Breast epithelium (tissue), 4 donors: ENCODE measurements at regions not wholly inside any gene's neighbourhood (a gene's known extent, or its start where the extent isn't known, plus 50 kb on each side); places are given as distances from the start of the nearest gene placed in this dataset.
"Not testable (repeated sequence)": the region's sequence is repeated elsewhere in the genome, so short reads cannot be mapped to it uniquely, and the experiment has no call there.

ENCODE experiments used
- DNase-seq, 2 donors: peaks; one replicate each; pipeline ENCODE4 v3.0.0-alpha.2; 2019; ENCODE audit warnings: low spot score in 2 of 2
- H3K27ac ChIP-seq, 2 donors: fragments of 200-600 bp; sonication (generic) in 1 of 2; one replicate each; pipeline ENCODE4 v1.5.1; 2016 to 2019; ENCODE audit warnings: mild to moderate bottlenecking in 1 of 2
- H3K27me3 ChIP-seq, 2 donors: fragments of 200-600 bp; sonication (generic) in 1 of 2; one replicate each; pipeline versions ENCODE4 v1.5.1 to v1.6.0; 2017 to 2019; ENCODE audit warnings: control low read depth in 1 of 2, mild to moderate bottlenecking in 1 of 2
- H3K36me3 ChIP-seq: fragments of 200-600 bp; one replicate; pipeline ENCODE4 v1.5.1; 2019
- H3K4me1 ChIP-seq, 2 donors: fragments of 200-600 bp; sonication (generic); one replicate each; pipeline ENCODE4 v1.5.1; 2016 to 2019; ENCODE audit warnings: control low read depth in 1 of 2
- H3K4me3 ChIP-seq, 3 donors: fragments of 200-600 bp; sonication (generic); 1 replicate in 2 of 3; 2 replicates in 1 of 3; pipeline ENCODE4 v1.5.1; 2016 to 2019; ENCODE audit warnings: mild to moderate bottlenecking in 3 of 3, moderate library complexity in 2 of 3
- H3K9me3 ChIP-seq, 2 donors: fragments of 200-600 bp; sonication (generic) in 1 of 2; one replicate each; pipeline ENCODE4 v1.5.1; 2016 to 2019; ENCODE audit warnings: control low read depth in 1 of 2
- POLR2A ChIP-seq: fragments of 450-650 bp; IDR thresholded peaks from one replicate; pipeline ENCODE4 v1.6.1; 2016; ENCODE audit warnings: antibody characterized with exemption, mild to moderate bottlenecking, moderate library complexity
- POLR2AphosphoS5 ChIP-seq, 3 donors: sonication (generic); formaldehyde crosslinking; IDR thresholded peaks; one replicate each; pipeline ENCODE4 v1.6.1; 2017; ENCODE audit warnings: antibody characterized with exemption in 3 of 3
- intact Hi-C: fragments of 100-400 bp; cut with DNase I; formaldehyde crosslinking; loops from one replicate; pipeline ENCODE4 v1.15.1; 2023; ENCODE audit warnings: low total_unique reads
- TF ChIP-seq, protein P1 (sequence below), 3 donors: fragments of 450-650 bp; IDR thresholded peaks; one replicate each; pipeline ENCODE4 v1.5.1; 2016 to 2017; ENCODE audit warnings: antibody characterized with exemption in 3 of 3, mild to moderate bottlenecking in 3 of 3, moderate library complexity in 3 of 3

DNA sequence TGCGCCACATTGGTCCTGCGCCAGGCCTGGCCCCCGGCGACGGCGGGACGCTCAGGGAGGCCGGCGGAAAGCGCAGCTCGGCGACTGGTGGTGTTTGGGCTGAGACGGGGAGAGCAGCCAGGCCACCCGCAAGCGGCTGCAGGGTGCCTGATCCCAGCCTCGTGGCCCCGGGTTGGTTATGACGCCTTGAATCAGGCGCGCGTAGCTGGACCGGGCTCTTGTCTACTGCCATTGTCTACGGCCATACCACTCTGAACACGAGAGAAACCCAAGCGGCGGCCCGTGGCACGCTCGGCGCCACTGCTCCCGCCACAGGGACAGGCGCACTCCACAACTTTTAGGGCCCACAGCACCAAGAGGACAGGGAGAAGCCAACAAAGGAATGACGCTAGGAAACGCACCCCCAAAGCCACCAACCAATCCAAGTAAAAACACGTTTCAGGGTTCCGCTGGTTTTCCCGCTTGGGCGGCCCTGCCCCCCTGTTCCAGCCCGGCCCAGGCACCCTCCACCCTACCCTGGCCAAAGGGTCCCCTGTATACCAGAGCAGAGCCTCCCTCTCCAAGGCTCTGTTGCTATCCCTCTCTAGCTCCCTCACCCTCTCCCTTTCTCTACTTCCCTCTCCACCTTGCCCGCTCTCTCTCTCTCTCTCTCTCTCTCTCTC lies 1849.3 kb upstream of the DEFB115 start:
- Histone ChIP-seq H3K4me3 (no peak overlapping the region), H3K27ac (no peak overlapping the region)

DNA sequence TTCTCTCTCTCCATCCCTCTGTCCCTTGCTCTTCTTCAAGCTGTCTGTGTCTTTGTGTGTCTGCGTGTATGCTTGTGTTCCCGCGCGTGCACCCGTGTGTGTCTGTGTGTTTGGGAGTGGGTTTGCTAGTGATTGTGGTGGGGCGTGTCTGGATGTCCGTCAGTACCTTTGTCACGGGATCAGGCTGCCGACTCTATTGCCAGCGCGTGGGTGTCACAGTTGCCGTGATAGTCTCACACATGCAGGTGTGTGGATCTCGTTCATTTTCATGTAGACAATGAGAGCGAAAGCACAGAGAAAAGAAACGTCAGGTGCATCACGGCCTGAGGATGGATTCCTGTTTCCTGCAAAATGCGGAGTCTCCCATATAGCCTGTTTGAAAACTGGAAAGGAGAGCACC lies 1848.8 kb upstream of the DEFB115 start:
- H3K27me3 ChIP-seq, H3K4me1 ChIP-seq, intact Hi-C loops, H3K36me3 ChIP-seq, H3K4me3 ChIP-seq, DNase-seq, H3K27ac ChIP-seq: not testable (repeated sequence)
- peaks cover 9 to 36% of the 10 kb centered on the region in 2 donors for H3K9me3 ChIP-seq

More for the DNA sequence above, 1849.3 kb upstream of the DEFB115 start:
- intact Hi-C loops, result no loop called here
- peaks cover 9 to 36% of the 10 kb centered on the region in 2 donors for H3K9me3 ChIP-seq
- H3K4me1 ChIP-seq, result no peaks in the 10 kb centered on the region
- DNase-seq, result no peak
- no peaks in the 10 kb centered on the region for H3K27me3 ChIP-seq
- TF ChIP-seq, protein P1, sequence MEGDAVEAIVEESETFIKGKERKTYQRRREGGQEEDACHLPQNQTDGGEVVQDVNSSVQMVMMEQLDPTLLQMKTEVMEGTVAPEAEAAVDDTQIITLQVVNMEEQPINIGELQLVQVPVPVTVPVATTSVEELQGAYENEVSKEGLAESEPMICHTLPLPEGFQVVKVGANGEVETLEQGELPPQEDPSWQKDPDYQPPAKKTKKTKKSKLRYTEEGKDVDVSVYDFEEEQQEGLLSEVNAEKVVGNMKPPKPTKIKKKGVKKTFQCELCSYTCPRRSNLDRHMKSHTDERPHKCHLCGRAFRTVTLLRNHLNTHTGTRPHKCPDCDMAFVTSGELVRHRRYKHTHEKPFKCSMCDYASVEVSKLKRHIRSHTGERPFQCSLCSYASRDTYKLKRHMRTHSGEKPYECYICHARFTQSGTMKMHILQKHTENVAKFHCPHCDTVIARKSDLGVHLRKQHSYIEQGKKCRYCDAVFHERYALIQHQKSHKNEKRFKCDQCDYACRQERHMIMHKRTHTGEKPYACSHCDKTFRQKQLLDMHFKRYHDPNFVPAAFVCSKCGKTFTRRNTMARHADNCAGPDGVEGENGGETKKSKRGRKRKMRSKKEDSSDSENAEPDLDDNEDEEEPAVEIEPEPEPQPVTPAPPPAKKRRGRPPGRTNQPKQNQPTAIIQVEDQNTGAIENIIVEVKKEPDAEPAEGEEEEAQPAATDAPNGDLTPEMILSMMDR (IDR thresholded peaks at IDR 0.05), result no peak
- TF ChIP-seq POLR2A (no peak), POLR2AphosphoS5 (IDR thresholded peaks at IDR 0.05) (no peak)
- no peaks in the 10 kb centered on the region for H3K36me3 ChIP-seq

DNA sequence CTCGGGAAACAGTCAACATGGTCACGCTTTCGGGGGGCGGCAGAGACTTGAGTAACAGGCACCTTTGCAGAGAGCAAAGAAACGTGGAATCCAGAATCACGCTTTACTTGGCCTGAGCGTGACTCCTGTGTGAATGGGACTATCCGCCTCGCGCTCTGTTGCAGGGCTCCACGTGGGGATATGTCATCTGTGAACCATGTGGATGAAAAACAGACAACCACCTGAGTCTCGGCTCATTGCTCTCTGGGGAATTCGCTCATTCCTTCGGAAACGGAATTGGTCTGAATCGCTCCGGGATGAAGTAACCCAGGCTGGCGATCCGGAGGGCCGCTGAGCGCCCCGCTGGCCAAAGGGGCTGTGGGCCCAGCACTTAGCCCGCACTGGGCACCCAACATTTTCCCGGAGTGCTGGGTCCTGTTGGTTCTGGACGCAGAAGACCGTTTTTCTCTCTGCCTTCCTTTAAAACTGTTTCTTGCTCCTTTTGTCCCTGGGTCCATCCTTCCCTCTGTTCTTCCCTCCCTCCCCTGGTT lies 1848.2 kb upstream of the DEFB115 start:
- intact Hi-C loops, DNase-seq, H3K36me3 ChIP-seq, H3K27me3 ChIP-seq, H3K4me3 ChIP-seq, H3K4me1 ChIP-seq, H3K27ac ChIP-seq: not testable (repeated sequence)
- H3K9me3 ChIP-seq, result peaks cover 9 to 36% of the 10 kb centered on the region in 2 donors

DNA sequence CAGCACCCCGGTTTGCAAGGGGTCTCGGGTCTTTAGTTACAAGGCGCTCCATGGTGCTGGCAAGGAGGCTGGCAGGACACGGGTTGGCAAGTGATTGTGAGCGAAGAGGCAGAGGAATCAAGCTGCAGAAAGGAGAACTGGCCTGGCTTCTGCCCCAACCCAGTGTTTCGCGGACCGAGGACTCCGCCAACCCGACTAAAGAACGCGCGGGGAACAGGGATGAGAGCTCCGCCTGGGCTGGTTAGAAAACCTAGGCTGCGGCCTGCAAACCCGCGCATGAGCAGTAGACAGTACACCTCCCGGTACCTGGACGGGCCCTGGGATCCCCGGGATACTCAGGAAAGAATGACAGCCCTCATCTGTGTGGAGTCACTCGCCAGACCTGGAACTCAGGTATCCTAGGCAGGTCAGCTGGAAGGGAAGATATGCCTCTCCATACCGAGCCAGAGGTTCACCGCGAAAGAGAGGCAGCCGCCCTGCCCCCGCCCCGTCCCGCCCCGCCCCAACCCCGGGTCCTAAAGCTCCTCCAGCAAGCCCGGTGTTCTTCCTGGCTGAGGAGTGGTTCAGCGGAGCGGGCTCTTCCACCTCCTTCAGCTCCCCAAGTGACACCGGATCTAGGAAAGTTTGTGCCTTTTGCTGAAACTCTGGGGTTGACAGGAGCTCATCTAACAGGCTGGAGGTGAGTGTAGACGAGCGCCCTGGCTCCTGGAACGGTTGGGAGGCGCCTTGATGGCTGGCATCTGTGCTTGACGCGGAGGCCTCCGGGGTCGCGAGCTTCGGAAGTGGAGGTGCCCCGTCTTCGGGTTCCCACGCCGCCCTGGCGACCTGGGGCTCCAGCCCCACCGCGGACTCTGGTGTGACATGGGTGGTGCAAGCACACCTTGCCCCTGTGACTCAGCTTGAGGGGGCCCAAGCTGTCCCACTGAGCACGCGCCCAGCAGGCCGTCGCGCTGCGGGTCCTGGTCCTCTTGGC lies 1847.3 kb upstream of the DEFB115 start:
- no peaks in the 10 kb centered on the region for H3K4me1 ChIP-seq
- peaks cover 9 to 36% of the 10 kb centered on the region in 2 donors for H3K9me3 ChIP-seq
- intact Hi-C loops, result no loop called here
- no peak for TF ChIP-seq POLR2A
- TF ChIP-seq, protein P1 (IDR thresholded peaks at IDR 0.05), result no peak
- TF ChIP-seq POLR2AphosphoS5 (IDR thresholded peaks at IDR 0.05), result no peak
- no peaks in the 10 kb centered on the region for H3K36me3 ChIP-seq
- DNase-seq, result no peak
- no peaks in the 10 kb centered on the region for H3K27me3 ChIP-seq
- H3K4me3 ChIP-seq, result peak overlapping the region in 1 of 3 donors; percentile 31
- no peak overlapping the region for H3K27ac ChIP-seq

DNA sequence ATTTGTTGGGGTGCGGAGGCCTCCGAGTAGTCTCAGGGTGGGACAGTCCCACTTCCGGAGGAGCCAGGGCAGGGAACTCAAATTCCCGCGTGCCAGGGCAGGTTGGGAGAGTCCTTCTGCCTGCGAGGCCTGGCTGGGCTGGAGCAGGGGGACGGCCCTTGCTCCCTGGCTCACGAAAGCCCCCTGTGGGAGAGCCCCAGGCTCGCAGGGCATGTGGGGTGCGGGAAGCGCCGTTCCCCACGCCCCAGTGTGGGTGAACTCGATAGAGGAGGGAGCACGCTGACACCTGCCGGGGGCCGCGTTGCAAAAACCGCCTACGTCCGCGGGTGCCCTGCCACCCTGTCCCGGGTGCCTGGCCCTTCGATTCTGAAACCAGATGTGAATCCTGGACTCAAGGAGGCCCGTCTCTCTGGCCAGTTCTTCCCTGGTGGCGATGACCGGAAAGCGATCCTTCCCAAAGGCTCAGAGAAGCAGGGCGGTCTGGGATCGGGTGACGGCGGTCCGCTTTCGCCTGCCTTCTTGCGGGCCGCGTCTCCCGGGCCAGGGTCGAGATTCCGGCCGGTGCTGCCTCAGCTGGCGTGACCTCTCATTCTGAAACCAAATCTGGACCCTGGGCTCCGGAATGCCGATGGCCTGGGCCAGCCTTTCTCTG lies 1846.5 kb upstream of the DEFB115 start:
- Histone ChIP-seq H3K9me3 (peaks cover 9 to 36% of the 10 kb centered on the region in 2 donors), H3K4me1 (no peaks in the 10 kb centered on the region), H3K36me3 (no peaks in the 10 kb centered on the region), H3K27me3 (no peaks in the 10 kb centered on the region), H3K4me3 (peak overlapping the region in 1 of 3 donors; percentile 31), H3K27ac (no peak overlapping the region)
- TF ChIP-seq, protein P1 (IDR thresholded peaks at IDR 0.05), result no peak
- TF ChIP-seq POLR2AphosphoS5 (IDR thresholded peaks at IDR 0.05), result no peak
- TF ChIP-seq POLR2A, result no peak
- no peak for DNase-seq
- intact Hi-C loops, result no loop called here

DNA sequence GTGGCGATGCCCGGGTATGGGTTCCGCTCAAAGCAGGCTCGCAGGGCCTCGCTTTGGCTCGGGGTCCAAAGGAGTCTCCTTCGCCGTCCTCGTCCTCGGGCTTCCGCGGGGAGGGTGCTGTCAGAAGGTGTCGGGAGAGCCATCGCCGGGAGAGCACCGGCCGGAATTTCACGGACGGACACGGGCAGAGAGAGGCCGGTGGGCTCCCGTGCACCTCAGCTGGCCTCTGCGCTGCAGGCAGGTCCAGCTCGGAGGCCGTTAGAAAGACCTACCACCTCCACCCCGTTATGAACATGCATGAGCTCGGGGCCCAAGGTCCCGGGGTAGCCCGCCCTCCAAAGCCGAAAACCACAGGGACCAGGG lies 1846.0 kb upstream of the DEFB115 start:
- DNase-seq, H3K36me3 ChIP-seq, H3K4me1 ChIP-seq, H3K27ac ChIP-seq, intact Hi-C loops, H3K27me3 ChIP-seq: not testable (repeated sequence)
- Histone ChIP-seq H3K4me3 (peak overlapping the region in 1 of 3 donors; percentile 31), H3K9me3 (peaks cover 9 to 36% of the 10 kb centered on the region in 2 donors)
